ENCODE measurements at regions not wholly inside any gene's neighbourhood (a gene's known extent, or its start where the extent isn't known, plus 50 kb on each side); places are given as distances from the start of the nearest gene placed in this dataset.
"Not testable (repeated sequence)": the region's sequence is repeated elsewhere in the genome, so short reads cannot be mapped to it uniquely, and the experiment has no call there.

- no peak for DNase-seq
Observed at GRCh38 chr4:123501733-123502132, 105.1 kb downstream of the SPRY1 start.

- DNase-seq, result no peak
Observed at GRCh38 chr4:123503698-123504363, 107.2 kb downstream of the SPRY1 start.

- peak; percentile 10 for DNase-seq
Observed at GRCh38 chr4:123505095-123506010, 108.8 kb downstream of the SPRY1 start.

- no peak for DNase-seq
Observed at GRCh38 chr4:123506011-123506695, 109.6 kb downstream of the SPRY1 start.

DNA sequence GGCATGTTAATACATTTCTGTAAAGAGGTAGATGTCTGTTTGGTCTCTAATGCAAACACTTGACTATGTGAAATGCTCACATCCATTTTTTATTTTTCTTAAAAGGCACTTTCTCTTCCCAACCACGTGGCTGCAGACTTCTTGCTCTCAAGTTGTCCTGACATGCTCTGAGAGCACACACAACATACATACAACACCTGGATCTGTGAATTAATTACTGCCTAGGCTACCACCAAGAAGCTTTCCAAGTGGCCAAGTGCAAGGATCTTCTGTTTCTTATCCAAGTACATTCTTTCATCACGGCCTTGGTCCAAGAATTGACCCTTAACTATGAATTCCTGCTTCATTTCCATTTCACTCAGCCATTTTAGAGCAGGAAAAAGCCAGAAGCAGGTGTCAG is 110.8 kb downstream of the SPRY1 start:
- DNase-seq, result no peak

- no peak for DNase-seq
Observed at GRCh38 chr4:123510221-123510620, 113.6 kb downstream of the SPRY1 start.

DNA sequence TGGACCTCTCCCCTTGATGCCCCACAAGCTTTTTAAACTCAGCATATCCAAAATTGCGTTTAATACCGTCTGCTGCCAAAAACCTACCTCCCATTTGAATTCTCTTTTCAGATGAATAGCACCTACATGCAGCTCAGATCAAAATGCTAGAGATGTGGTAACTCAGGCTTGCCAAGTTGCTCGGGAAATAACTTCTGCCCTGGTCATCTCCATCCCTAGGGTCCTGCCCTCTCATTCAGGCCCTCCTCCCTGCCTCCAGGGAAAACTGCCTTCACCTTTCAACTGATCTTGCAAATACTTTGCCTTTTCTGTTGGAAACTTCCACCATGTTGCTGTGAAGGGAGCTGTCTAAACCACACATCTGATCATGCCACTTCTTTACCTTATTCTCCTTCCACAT is 114.1 kb downstream of the SPRY1 start:
- DNase-seq, result no peak

DNA sequence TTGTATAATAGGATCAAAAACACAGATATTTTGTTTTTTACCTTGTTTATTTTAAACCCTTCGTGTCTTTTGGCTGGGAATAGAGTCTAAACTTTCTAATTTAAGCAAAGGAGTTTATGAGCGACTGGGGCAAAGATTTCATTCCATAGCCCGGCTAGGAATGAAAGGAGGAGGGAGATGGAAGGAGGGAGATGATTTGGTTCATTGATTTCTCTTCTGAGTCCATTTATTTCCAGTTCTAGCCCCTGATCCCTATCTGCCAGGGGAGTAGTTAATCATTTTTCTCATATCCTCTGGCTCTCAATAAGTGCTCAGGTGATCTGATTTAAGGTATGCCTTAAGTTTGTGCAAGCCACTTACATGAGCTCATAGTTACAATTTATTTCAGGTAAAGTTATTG is 120.0 kb downstream of the SPRY1 start:
- DNase-seq, result no peak

DNA sequence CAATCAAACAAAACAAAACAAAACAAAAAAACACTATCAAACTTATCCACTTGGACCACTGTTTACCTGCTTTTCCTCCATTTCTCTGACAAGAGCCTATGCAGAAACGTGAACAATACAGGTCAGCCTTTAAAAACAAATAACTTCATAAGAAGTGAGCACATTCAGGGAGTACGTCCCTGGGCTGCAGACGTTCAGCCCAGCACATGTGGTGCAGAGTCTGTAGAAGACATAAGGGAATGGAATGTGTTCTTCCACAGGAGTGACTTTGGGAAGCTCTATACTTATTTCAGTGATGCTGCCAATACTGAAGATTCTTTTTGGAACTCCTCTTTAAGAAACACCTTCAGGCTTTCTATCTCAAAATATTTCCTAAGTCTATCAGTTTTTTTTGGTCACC is 120.6 kb downstream of the SPRY1 start:
- no peak for DNase-seq

- DNase-seq, result no peak
Observed at GRCh38 chr4:123517971-123518370, 121.4 kb downstream of the SPRY1 start.

DNA sequence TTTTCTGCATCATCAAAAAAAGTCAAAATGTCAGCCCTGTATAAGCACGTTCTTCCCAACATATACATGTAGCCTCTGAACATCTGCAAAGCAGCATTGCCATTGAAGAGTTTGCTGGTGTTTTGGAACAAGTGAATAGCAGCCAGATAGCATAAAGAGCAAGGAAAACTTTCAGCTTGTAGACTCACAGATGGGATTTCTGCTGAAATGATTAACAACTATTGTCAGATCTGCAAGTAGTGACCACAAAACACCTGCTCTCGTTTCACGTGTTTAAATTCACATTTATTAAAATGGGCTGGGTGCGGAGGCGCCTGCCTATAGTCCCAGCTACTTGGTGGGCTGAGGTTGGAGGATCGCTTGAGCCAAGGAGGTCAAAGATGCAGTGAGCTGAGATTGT is 123.7 kb downstream of the SPRY1 start:
- no peak for DNase-seq

- DNase-seq, result no peak
Observed at GRCh38 chr4:123522081-123522480, 125.5 kb downstream of the SPRY1 start.

GRCh38 chr4:123522646-123523045 is 126.1 kb downstream of the SPRY1 start:
- DNase-seq, result no peak

DNA sequence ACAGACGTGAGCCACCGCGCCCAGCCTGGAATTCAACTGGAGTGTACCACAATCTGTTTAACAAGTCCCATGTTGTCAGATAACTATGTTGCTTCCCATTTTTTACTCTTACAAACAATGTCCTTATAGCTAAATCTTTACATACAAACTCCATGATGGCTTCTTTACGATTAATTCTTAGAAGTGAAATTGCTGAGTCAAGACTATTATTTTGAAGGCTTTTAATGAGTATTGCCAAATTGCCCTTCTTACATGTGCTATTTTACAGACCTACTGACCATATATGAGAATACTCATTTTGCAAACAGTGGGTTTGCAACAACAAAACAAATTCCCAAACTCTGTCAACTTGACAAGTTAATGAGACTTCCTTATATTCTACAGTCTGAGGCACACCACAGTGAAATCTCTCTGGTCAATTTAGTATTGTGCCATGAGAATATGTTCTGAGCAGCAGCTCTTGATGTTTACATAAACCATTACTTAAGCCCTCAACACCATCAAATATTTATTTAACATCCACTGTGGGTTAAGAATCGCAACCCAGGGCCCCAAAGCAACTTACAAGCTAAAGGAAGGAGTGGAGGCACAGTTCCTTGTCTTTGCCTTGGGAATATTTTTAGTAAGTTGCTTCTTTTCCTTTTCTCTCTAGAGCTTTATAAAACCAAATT is 128.5 kb downstream of the SPRY1 start:
- no peak for DNase-seq

DNA sequence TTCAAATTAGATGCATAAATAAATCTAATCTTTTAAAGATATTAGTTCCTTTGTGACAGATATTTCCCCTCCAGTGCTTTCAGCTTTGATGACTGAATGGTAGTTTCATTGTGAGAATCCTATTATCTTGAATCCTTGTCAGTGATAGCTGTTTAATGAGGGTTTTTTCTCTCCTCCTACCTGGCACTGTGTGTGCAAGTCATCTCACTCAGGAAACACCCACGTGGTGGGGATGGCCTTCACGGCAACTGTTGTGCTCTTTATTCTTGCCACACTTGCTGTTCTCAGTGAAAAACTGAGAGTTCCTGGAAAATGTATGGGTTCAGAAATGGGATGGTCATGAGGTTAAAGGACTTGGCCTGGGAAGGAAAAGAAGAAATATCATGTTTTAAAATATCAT is 129.9 kb downstream of the SPRY1 start:
- peak; percentile 3 for DNase-seq

GRCh38 chr4:123528501-123529277 is 132.1 kb downstream of the SPRY1 start:
- no peak for DNase-seq

GRCh38 chr4:123529278-123529568 is 132.6 kb downstream of the SPRY1 start:
- DNase-seq, result no peak

DNA sequence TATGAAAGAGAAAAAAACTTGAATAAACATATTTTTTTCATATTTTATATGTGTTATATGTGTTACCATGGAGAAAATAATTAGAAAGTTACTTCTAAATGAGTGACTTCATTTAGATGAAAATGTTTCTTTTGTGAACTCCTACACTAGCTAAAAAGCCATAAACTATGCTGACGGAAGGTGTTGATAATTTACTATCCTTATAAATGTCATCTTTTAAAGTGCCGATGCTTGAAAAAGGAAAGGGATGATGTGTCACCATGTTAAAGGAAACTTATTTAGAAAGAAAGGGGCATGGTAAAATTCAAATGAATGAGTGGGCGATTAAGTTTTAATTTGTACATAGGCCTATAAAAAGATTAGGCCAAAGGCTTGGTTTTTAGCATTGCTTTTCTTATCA is 133.8 kb downstream of the SPRY1 start:
- no peak for DNase-seq

DNA sequence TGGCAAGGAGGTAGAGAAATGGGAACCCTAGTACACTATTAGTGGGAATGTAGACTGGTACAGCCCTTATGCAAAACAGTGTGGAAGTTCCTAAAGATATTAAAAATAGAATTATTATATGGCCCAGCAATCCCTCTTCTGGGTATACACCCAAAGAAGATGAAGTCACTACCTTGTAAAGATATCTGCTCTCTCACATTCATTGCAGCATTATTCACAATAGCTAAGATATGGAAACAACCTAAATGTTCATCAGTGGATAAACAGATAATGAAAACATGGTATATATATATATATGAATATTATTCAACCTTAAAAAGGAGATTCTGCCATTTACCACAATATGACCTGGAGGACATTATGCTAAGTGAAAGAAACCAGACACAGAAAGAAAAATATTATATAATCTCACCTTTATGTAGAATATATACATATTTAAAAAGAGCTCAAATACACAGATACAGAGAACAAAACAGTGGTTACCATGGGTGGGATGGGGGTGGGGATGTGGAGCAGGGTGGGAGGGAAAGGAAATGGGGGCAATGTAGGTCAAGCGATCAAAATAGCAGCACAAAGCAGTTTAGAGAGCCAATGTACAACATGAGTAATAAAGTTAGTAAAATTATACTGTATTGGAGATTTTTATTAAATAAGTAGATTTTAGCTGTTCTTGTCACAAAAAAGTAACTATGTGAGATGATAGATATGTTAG is 138.6 kb downstream of the SPRY1 start:
- DNase-seq, result no peak

GRCh38 chr4:123536225-123536624 is 139.6 kb downstream of the SPRY1 start:
- DNase-seq, result no peak

DNA sequence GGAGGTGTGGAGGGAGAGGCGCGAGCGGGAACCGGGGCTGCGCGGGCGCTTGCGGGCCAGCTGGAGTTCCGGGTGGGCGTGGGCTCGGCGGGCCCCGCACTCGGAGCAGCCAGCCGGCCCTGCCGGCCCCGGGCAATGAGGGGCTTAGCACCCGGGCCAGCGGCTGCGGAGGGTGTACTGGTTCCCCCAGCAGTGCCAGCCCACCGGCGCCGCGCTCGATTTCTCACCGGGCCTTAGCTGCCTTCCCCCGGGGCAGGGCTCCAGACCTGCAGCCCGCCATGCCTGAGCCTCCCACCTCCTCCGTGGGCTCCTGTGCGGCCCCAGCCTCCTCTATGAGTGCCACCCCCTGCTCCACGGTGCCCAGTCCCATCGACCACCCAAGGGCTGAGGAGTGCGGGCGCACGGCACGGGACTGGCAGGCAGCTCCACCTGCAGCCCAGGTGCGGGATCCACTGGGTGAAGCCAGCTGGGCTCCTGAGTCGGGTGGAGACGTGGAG is 141.4 kb downstream of the SPRY1 start:
- DNase-seq, result not testable (repeated sequence)

All from activated CD4-positive, alpha-beta T cell treated with anti-CD3 and anti-CD28 coated beads, Interleukin-2, amount 50 U/mL, for 16 hours (primary cell).